Stimulated activated naive B cell treated with anti-CD40 and anti-IgM and Interleukin-4, amounts not matched to agents 10 μg/mL and 1 μg/mL and 100 μg/mL, for 72 hours (primary cell): ENCODE measurements at regions not wholly inside any gene's neighbourhood (a gene's known extent, or its start where the extent isn't known, plus 50 kb on each side); places are given as distances from the start of the nearest gene placed in this dataset.

Source experiments
- ATAC-seq, 2 donors: fragments of 150-1000 bp; cut with Tn5 transposase; replicated peaks; 2 replicates each; pipeline ENCODE4 v1.10.0; 2021; ENCODE audit warnings: moderate library complexity in 1 of 2
- DNase-seq: peaks from one replicate; pipeline ENCODE4 v3.0.0; 2021
- H3K27ac Mint-ChIP-seq: one replicate; pipeline ENCODE4 v1.8.0; 2022; ENCODE audit warnings: mild to moderate bottlenecking, mixed read lengths
- H3K27me3 Mint-ChIP-seq, 2 donors: one replicate each; pipeline ENCODE4 v1.8.0; 2022; ENCODE audit warnings: mixed read lengths in 2 of 2
- H3K36me3 Mint-ChIP-seq, 2 donors: one replicate each; pipeline ENCODE4 v1.8.0; 2022; ENCODE audit warnings: mixed read lengths in 2 of 2, mild to moderate bottlenecking in 1 of 2
- H3K4me1 Mint-ChIP-seq, 2 donors: one replicate each; pipeline ENCODE4 v1.8.0; 2022; ENCODE audit warnings: mixed read lengths in 2 of 2, mild to moderate bottlenecking in 1 of 2
- H3K4me3 Mint-ChIP-seq, 2 donors: one replicate each; pipeline ENCODE4 v1.8.0; 2022; ENCODE audit warnings: mild to moderate bottlenecking in 2 of 2, mixed read lengths in 2 of 2, moderate library complexity in 1 of 2
- H3K9me3 Mint-ChIP-seq, 2 donors: one replicate each; pipeline ENCODE4 v1.8.0; 2022; ENCODE audit warnings: mixed read lengths in 2 of 2, mild to moderate bottlenecking in 1 of 2

- Mint-ChIP-seq H3K4me3 (no peak overlapping the region), H3K9me3 (peaks cover 3 to 9% of the 10 kb centered on the region in 2 donors), H3K27ac (no peak overlapping the region), H3K36me3 (no peaks in the 10 kb centered on the region), H3K4me1 (no peaks in the 10 kb centered on the region), H3K27me3 (no peaks in the 10 kb centered on the region)
- no peak for DNase-seq
- ATAC-seq = no peak
Measured at GRCh38 chr5:2582106-2582505, 169.4 kb downstream of the IRX2 start.

- no peak for ATAC-seq
- H3K27ac Mint-ChIP-seq = no peak overlapping the region
- H3K4me3 Mint-ChIP-seq = no peak overlapping the region
- no peaks in the 10 kb centered on the region for H3K4me1 Mint-ChIP-seq
- no peak for DNase-seq
- peaks cover 6 to 7% of the 10 kb centered on the region in 2 donors for H3K9me3 Mint-ChIP-seq
- no peaks in the 10 kb centered on the region for H3K27me3 Mint-ChIP-seq
- H3K36me3 Mint-ChIP-seq = no peaks in the 10 kb centered on the region
Measured at GRCh38 chr5:2581418-2581817, 170.1 kb downstream of the IRX2 start.

DNA sequence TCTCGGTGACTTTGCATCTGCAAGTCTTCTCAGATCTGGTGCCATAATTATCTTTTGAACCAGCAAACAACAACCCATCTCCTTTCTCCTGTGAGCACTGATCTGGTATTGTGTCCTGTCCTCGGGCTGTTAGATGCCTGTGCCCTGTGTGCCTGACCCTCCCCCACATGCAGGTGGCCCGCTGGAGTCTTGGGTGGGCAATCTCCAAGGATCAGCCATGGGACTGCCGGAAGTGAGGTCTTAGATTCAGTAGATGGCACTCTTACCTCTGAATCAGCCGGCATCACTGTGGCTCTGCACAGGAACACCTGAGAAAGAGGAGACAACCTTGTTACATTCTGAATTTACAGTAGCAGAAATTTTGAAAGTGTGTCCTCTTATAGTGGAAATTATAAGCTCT lies 172.4 kb downstream of the IRX2 start:
- Mint-ChIP-seq H3K36me3 (no peaks in the 10 kb centered on the region), H3K9me3 (peaks cover 8 to 9% of the 10 kb centered on the region in 2 donors), H3K4me3 (no peak overlapping the region), H3K4me1 (no peaks in the 10 kb centered on the region), H3K27me3 (no peaks in the 10 kb centered on the region), H3K27ac (no peak overlapping the region)
- DNase-seq (no peak), ATAC-seq (no peak)

GRCh38 chr5:2577312-2578036 lies 174.0 kb downstream of the IRX2 start:
- no peak for DNase-seq
- no peak overlapping the region for H3K27ac Mint-ChIP-seq
- ATAC-seq = no peak
- no peak overlapping the region for H3K4me3 Mint-ChIP-seq
- no peaks in the 10 kb centered on the region for H3K4me1 Mint-ChIP-seq
- no peaks in the 10 kb centered on the region for H3K36me3 Mint-ChIP-seq
- H3K27me3 Mint-ChIP-seq = no peaks in the 10 kb centered on the region
- H3K9me3 Mint-ChIP-seq = peaks cover 8 to 9% of the 10 kb centered on the region in 2 donors

DNA sequence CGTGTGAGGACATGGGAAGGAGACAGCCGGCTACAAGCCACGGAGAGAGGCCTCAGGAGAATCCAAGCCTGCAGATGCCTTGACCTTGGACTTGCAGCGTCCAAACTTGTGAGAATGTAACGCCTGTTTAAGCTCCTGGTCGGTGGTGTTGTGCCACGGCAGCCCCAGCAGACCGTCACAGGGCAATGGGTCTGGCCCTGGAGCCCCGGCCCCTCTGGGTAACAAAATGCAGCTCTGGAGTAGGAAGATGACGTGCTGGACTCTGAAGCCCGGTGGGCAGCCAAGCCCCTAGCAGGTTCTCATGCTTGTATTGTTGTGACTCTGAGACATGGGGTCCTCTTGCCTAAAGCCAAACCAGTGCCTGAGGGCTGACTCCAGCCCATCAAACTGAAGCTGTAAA lies 174.7 kb downstream of the IRX2 start:
- peaks cover 6 to 9% of the 10 kb centered on the region in 2 donors for H3K9me3 Mint-ChIP-seq
- H3K36me3 Mint-ChIP-seq = no peaks in the 10 kb centered on the region
- no peak overlapping the region for H3K4me3 Mint-ChIP-seq
- H3K27ac Mint-ChIP-seq = no peak overlapping the region
- ATAC-seq = no peak
- H3K4me1 Mint-ChIP-seq = no peaks in the 10 kb centered on the region
- no peak for DNase-seq
- H3K27me3 Mint-ChIP-seq = no peaks in the 10 kb centered on the region

DNA sequence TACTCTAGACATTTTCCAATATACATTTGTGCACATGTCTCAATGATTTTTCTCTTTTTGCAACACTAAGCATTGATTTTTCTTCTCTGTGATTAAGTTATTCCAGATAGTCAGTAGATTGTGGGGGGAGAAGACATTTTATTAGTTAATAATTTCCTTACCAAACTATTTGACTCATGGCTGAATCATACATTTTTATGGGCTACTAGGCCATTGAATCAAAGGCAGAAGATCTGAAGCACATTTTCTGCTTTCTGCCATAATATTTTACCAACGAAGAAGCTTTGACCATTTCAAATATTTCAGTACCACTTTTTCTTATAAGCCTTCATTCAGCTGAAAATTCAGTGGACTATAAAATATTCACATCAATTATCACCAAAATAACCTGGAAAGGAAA lies 175.6 kb downstream of the IRX2 start:
- no peak for DNase-seq
- no peaks in the 10 kb centered on the region for H3K4me1 Mint-ChIP-seq
- H3K36me3 Mint-ChIP-seq = no peaks in the 10 kb centered on the region
- H3K27ac Mint-ChIP-seq = no peak overlapping the region
- no peak overlapping the region for H3K4me3 Mint-ChIP-seq
- peaks cover 3 to 9% of the 10 kb centered on the region in 2 donors for H3K9me3 Mint-ChIP-seq
- no peaks in the 10 kb centered on the region for H3K27me3 Mint-ChIP-seq
- no peak for ATAC-seq

DNA sequence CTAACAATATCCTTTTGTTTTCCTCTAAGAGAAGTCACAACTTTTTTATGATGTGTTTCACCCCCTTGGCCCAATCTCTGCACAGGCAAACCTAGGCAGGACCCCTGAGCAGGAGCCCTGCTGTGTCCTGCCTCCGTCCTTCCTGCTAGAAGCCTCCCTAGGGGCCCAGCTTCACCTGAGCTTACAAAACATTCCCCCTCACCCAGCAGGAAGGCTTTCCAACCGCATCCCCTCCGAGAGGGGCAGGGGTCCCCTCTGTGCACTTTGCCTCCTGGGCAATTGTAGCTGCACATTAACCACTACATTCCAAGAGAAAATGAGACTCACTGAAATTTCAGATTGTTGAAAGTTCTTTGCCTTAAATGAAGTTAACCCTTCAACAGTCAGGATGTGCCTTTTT lies 176.2 kb downstream of the IRX2 start:
- no peaks in the 10 kb centered on the region for H3K4me1 Mint-ChIP-seq
- no peak for ATAC-seq
- H3K27me3 Mint-ChIP-seq = no peaks in the 10 kb centered on the region
- no peak overlapping the region for H3K27ac Mint-ChIP-seq
- peaks cover 3 to 9% of the 10 kb centered on the region in 2 donors for H3K9me3 Mint-ChIP-seq
- no peak for DNase-seq
- H3K4me3 Mint-ChIP-seq = no peak overlapping the region
- H3K36me3 Mint-ChIP-seq = no peaks in the 10 kb centered on the region

GRCh38 chr5:2574155-2574554 lies 177.3 kb downstream of the IRX2 start:
- H3K9me3 Mint-ChIP-seq = peaks cover 3 to 8% of the 10 kb centered on the region in 2 donors
- ATAC-seq (no peak), DNase-seq (no peak)
- H3K4me1 Mint-ChIP-seq = no peaks in the 10 kb centered on the region
- no peaks in the 10 kb centered on the region for H3K27me3 Mint-ChIP-seq
- H3K36me3 Mint-ChIP-seq = no peaks in the 10 kb centered on the region
- H3K4me3 Mint-ChIP-seq = no peak overlapping the region
- no peak overlapping the region for H3K27ac Mint-ChIP-seq

DNA sequence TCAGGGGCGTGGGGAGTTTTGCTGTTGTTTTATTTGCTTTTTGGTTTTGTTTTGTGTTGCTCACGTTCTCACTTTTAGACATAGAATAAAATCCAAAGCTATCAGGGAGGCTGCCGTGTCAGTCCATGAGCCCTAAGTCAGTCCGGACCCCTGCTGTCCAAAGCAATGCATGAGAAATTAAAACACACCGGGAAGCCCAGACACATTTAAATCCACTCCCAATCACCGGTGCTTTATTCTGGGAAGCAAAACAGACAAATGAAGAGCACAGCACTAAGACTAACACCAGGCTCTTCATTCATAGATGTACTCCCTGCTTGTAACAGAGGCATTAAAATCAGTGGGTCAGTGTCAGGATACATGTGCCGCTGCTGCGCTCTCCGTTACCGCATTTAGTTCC lies 180.9 kb downstream of the IRX2 start:
- H3K36me3 Mint-ChIP-seq = no peaks in the 10 kb centered on the region
- ATAC-seq = no peak
- H3K4me1 Mint-ChIP-seq = no peaks in the 10 kb centered on the region
- no peak overlapping the region for H3K4me3 Mint-ChIP-seq
- no peak for DNase-seq
- H3K27me3 Mint-ChIP-seq = no peaks in the 10 kb centered on the region
- H3K9me3 Mint-ChIP-seq = peaks cover 7 to 8% of the 10 kb centered on the region in 2 donors
- H3K27ac Mint-ChIP-seq = no peak overlapping the region

GRCh38 chr5:2569774-2570542 lies 181.5 kb downstream of the IRX2 start:
- H3K4me3 Mint-ChIP-seq = no peak overlapping the region
- no peaks in the 10 kb centered on the region for H3K4me1 Mint-ChIP-seq
- no peak for DNase-seq
- no peak for ATAC-seq
- H3K36me3 Mint-ChIP-seq = no peaks in the 10 kb centered on the region
- H3K27ac Mint-ChIP-seq = no peak overlapping the region
- H3K9me3 Mint-ChIP-seq = peaks cover 7 to 8% of the 10 kb centered on the region in 2 donors
- no peaks in the 10 kb centered on the region for H3K27me3 Mint-ChIP-seq

- Mint-ChIP-seq H3K4me3 (no peak overlapping the region), H3K36me3 (no peaks in the 10 kb centered on the region), H3K27ac (no peak overlapping the region), H3K27me3 (no peaks in the 10 kb centered on the region), H3K4me1 (no peaks in the 10 kb centered on the region), H3K9me3 (peaks cover 4 to 5% of the 10 kb centered on the region in 2 donors)
- no peak for DNase-seq
- no peak for ATAC-seq
Measured at GRCh38 chr5:2569176-2569575, 182.3 kb downstream of the IRX2 start.

DNA sequence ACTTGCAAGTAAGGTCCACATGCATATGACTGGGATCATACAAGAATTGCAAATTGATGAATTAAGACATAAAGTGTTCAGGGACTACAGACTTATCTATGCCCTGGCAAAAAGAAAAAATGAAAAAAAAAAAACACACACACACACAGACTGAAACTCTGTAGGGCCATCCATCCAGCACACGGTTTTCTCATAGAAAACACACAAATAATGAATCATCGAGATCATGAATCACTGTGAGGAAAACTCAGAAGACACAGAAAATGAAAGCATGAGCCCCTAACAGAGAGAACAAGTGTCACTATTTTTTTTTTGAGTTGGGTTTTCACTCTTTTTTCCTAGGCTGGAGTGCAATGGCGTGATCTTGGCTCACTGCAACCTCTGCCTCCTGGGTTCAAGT lies 185.2 kb downstream of the IRX2 start:
- Mint-ChIP-seq H3K9me3 (peaks cover 12 to 14% of the 10 kb centered on the region in 2 donors), H3K36me3 (peaks cover 0 to 2% of the 10 kb centered on the region in 2 donors), H3K27ac (no peak overlapping the region), H3K4me3 (no peak overlapping the region), H3K27me3 (no peaks in the 10 kb centered on the region), H3K4me1 (peaks cover 0 to 2% of the 10 kb centered on the region in 2 donors)
- DNase-seq = no peak
- ATAC-seq = no peak

DNA sequence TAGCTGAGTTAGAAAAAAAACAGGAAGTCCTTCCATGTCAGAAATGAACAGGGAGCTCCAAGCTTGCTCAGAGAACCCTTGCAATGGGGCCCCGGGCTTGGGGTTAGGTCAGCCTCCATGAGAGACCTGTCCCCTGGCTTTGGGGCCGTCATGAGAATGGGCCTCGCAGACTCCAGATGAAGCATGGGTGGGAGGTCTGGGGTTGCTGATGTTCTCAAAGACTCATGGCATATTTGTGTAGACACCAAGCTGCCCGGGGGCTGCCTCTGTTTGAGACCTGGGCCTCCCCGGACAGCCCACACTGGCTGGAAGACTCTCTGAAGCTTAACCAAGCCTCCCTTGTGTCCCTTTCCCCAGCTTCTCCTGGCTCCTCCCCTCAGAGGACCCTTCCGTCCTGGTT lies 186.3 kb downstream of the IRX2 start:
- DNase-seq = no peak
- no peak for ATAC-seq
- H3K27ac Mint-ChIP-seq = no peak overlapping the region
- H3K27me3 Mint-ChIP-seq = no peaks in the 10 kb centered on the region
- peaks cover 0 to 2% of the 10 kb centered on the region in 2 donors for H3K4me1 Mint-ChIP-seq
- H3K4me3 Mint-ChIP-seq = no peak overlapping the region
- peaks cover 12 to 17% of the 10 kb centered on the region in 2 donors for H3K9me3 Mint-ChIP-seq
- peaks cover 0 to 2% of the 10 kb centered on the region in 2 donors for H3K36me3 Mint-ChIP-seq

DNA sequence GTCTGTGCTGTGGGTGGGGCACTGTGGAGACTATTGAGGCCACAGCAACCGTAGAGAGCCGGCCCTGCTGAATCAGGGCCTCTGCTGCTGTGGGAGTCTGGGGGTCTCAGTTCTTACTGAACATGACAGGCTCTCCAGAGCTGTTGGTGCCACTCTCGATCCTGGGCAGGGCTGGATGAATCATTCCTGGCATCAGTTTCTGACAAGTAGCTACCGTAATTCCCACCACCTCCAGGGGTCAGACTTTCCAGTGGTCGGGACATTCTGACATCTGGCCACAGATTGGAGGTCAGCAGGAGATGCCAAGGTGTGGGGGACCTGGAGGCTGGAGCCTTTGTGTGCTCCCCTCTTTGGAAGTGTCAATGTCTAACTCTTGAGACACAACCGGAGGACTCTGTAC lies 188.4 kb downstream of the IRX2 start:
- DNase-seq (no peak), ATAC-seq (no peak)
- Mint-ChIP-seq H3K4me1 (peaks cover 0 to 2% of the 10 kb centered on the region in 2 donors), H3K27me3 (no peaks in the 10 kb centered on the region), H3K4me3 (no peak overlapping the region), H3K36me3 (peaks cover 0 to 2% of the 10 kb centered on the region in 2 donors), H3K27ac (no peak overlapping the region), H3K9me3 (peaks cover 9 to 17% of the 10 kb centered on the region in 2 donors)

DNA sequence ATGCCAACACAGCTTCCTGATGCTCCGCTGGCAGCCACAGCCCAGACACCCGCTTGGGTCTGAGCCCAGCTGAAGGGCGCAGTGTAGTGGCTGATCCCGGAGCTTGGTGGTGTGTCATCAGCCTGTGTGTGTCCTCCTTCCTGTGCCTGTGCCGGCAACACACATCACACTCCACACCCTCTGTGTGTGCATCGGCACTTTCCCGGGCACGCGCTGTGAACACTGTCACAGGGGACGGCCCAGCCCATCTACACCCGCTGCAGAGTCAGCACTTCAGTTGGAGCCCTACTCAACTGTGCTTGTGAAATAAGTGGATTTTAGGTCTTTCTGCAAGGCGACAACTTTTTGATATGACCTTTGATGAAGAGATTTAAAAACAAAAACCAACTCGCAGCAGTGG lies 189.4 kb downstream of the IRX2 start:
- no peak for ATAC-seq
- no peak for DNase-seq
- H3K9me3 Mint-ChIP-seq = peaks cover 8 to 15% of the 10 kb centered on the region in 2 donors
- peaks cover 0 to 2% of the 10 kb centered on the region in 2 donors for H3K36me3 Mint-ChIP-seq
- no peak overlapping the region for H3K4me3 Mint-ChIP-seq
- H3K4me1 Mint-ChIP-seq = peaks cover 0 to 2% of the 10 kb centered on the region in 2 donors
- no peak overlapping the region for H3K27ac Mint-ChIP-seq
- H3K27me3 Mint-ChIP-seq = no peaks in the 10 kb centered on the region
